Stimulated activated naive CD8-positive, alpha-beta T cell treated with anti-CD3 and anti-CD28 coated beads, Interleukin-15, Interleukin-2, amounts not matched to agents 100 U/mL and 50 U/mL, for 24 hours (primary cell): ENCODE measurements at regions not wholly inside any gene's neighbourhood (a gene's known extent, or its start where the extent isn't known, plus 50 kb on each side); places are given as distances from the start of the nearest gene placed in this dataset.

Source experiments
- ATAC-seq: fragments of 150-1000 bp; cut with Tn5 transposase; one replicate; pipeline ENCODE4 v1.10.0; 2021
- DNase-seq: peaks from one replicate; pipeline ENCODE4 v3.0.0; 2021

- ATAC-seq (no peak), DNase-seq (no peak)
Measured at GRCh38 chr1:88163187-88163586, 520.9 kb upstream of the PKN2 start.

- no peak for ATAC-seq
- no peak for DNase-seq
Measured at GRCh38 chr1:88168126-88168525, 515.9 kb upstream of the PKN2 start.

- DNase-seq = no peak
- no peak for ATAC-seq
Measured at GRCh38 chr1:88169139-88169538, 514.9 kb upstream of the PKN2 start.

- DNase-seq = no peak
- ATAC-seq = no peak
Measured at GRCh38 chr1:88169939-88170338, 514.1 kb upstream of the PKN2 start.

GRCh38 chr1:88175120-88175630 is 508.9 kb upstream of the PKN2 start:
- DNase-seq (no peak), ATAC-seq (no peak)

GRCh38 chr1:88175631-88176226 is 508.3 kb upstream of the PKN2 start:
- ATAC-seq = no peak
- DNase-seq = no peak

- DNase-seq (no peak), ATAC-seq (no peak)
Measured at GRCh38 chr1:88179943-88180342, 504.1 kb upstream of the PKN2 start.

- ATAC-seq (peak; percentile 86), DNase-seq (peak; percentile 62)
Measured at GRCh38 chr1:88180449-88181108, 503.5 kb upstream of the PKN2 start.

- ATAC-seq (no peak), DNase-seq (no peak)
Measured at GRCh38 chr1:88186911-88187310, 497.2 kb upstream of the PKN2 start.

GRCh38 chr1:88188038-88188437 is 496.0 kb upstream of the PKN2 start:
- ATAC-seq (no peak), DNase-seq (no peak)

GRCh38 chr1:88189525-88189924 is 494.5 kb upstream of the PKN2 start:
- ATAC-seq = no peak
- no peak for DNase-seq

- ATAC-seq (no peak), DNase-seq (no peak)
Measured at GRCh38 chr1:88191917-88192316, 492.2 kb upstream of the PKN2 start.

- no peak for DNase-seq
Measured at GRCh38 chr1:88194542-88194941, 489.5 kb upstream of the PKN2 start.

GRCh38 chr1:88200545-88200944 is 483.5 kb upstream of the PKN2 start:
- DNase-seq = no peak

More at GRCh38 chr1:88194542-88194941, 489.5 kb upstream of the PKN2 start:
- no peak for ATAC-seq

GRCh38 chr1:88204111-88204510 is 480.0 kb upstream of the PKN2 start:
- ATAC-seq (no peak), DNase-seq (no peak)

More at GRCh38 chr1:88200545-88200944, 483.5 kb upstream of the PKN2 start:
- ATAC-seq = no peak

- ATAC-seq (no peak), DNase-seq (no peak)
Measured at GRCh38 chr1:88204612-88205167, 479.4 kb upstream of the PKN2 start.

GRCh38 chr1:88208389-88208788 is 475.7 kb upstream of the PKN2 start:
- DNase-seq = no peak
- ATAC-seq = no peak

- DNase-seq = no peak
- ATAC-seq = no peak
Measured at GRCh38 chr1:88210103-88210787, 473.8 kb upstream of the PKN2 start.

- ATAC-seq (no peak), DNase-seq (no peak)
Measured at GRCh38 chr1:88216441-88216840, 467.6 kb upstream of the PKN2 start.

- ATAC-seq (no peak), DNase-seq (no peak)
Measured at GRCh38 chr1:88217386-88217785, 466.7 kb upstream of the PKN2 start.

GRCh38 chr1:88219521-88219920 is 464.6 kb upstream of the PKN2 start:
- no peak for DNase-seq
- no peak for ATAC-seq

- DNase-seq (no peak), ATAC-seq (no peak)
Measured at GRCh38 chr1:88221411-88221810, 462.7 kb upstream of the PKN2 start.

- DNase-seq = no peak
- ATAC-seq = no peak
Measured at GRCh38 chr1:88224906-88225305, 459.2 kb upstream of the PKN2 start.
